Astrocyte of the spinal cord (primary cell): ENCODE measurements at regions not wholly inside any gene's neighbourhood (a gene's known extent, or its start where the extent isn't known, plus 50 kb on each side); places are given as distances from the start of the nearest gene placed in this dataset.

ENCODE experiments used
- DNase-seq: peaks from one replicate; pipeline ENCODE4 v3.0.0; 2011; ENCODE audit warnings: low read depth, low spot score
- H3K4me3 ChIP-seq: 2 replicates; pipeline ENCODE4 v1.5.1; 2011; ENCODE audit warnings: low read depth, mild to moderate bottlenecking, low read length, moderate library complexity
- CTCF ChIP-seq: IDR thresholded peaks from 2 replicates; pipeline ENCODE4 v1.5.1; 2012; ENCODE audit warnings: low read depth, mild to moderate bottlenecking, low read length, inconsistent platforms
- in situ Hi-C: cut with HindIII; loops from 2 replicates; pipeline ENCODE4 v1.10.0; 2017; ENCODE audit warnings: low sequenced_read_pairs

- TF ChIP-seq CTCF: no peak
- DNase-seq: no peak
- H3K4me3 ChIP-seq: no peak overlapping the region
- in situ Hi-C loops: no loop called here
Measured at GRCh38 chr6:168943231-168943905, 310.3 kb downstream of the THBS2 start.

DNA sequence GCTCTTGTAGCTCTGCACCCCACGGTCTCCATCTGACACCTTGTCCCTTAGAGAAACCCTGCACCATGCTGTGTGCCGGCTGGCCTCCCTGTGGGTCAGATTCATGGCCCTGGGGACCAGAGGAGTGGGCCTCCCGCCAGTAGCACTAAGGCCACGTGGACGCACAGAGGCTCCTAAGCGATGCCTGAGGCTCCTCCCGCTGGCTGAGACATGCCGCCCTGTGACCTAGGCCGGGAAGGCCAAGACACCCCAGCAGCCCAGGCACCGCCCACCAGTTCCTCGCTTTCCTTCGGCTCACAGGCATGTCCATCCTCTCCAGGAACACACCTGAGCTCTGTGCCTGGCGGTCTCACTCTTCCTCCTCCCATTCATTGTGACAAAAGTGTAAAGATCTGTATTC is 311.0 kb downstream of the THBS2 start:
- DNase-seq: no peak
- no peak overlapping the region for H3K4me3 ChIP-seq
- no peak for TF ChIP-seq CTCF
- in situ Hi-C loops: no loop called here

GRCh38 chr6:168941036-168941435 is 312.6 kb downstream of the THBS2 start:
- no peak overlapping the region for H3K4me3 ChIP-seq
- DNase-seq: no peak
- no peak for TF ChIP-seq CTCF
- in situ Hi-C loops: no loop called here

GRCh38 chr6:168939796-168940195 is 313.9 kb downstream of the THBS2 start:
- no peak for DNase-seq
- H3K4me3 ChIP-seq: no peak overlapping the region
- TF ChIP-seq CTCF: no peak
- in situ Hi-C loops: no loop called here

- DNase-seq: no peak
- H3K4me3 ChIP-seq: no peak overlapping the region
- TF ChIP-seq CTCF: no peak
- in situ Hi-C loops: no loop called here
Measured at GRCh38 chr6:168939041-168939440, 314.6 kb downstream of the THBS2 start.

GRCh38 chr6:168938546-168938945 is 315.1 kb downstream of the THBS2 start:
- DNase-seq: no peak
- TF ChIP-seq CTCF: no peak
- in situ Hi-C loops: no loop called here
- no peak overlapping the region for H3K4me3 ChIP-seq
